ENCODE measurements at regions not wholly inside any gene's neighbourhood (a gene's known extent, or its start where the extent isn't known, plus 50 kb on each side); places are given as distances from the start of the nearest gene placed in this dataset.

DNA sequence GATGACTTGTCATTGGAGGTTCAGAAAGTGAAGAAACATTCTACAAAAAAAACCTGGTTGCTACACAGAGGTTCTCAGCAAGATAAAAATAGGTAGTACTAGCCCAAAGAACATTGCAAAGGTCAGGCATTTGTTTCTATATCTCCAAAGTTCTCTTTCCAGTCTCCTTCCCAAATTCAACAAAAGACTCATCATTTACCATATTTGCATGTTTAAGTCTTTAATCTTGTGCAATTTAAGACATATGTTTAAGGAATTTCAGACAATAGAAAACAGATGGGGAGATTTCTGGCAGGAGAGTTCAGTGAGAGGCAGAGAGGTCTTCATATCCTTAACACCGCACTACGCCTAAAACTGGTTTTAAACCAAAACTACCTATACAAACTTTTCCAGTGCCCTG, 173.8 kb upstream of the THBS1 start:
- Histone ChIP-seq H3K4me3 (ENCODE audit: extremely low read depth in 1 of 4, insufficient read depth in 2 of 4, low read depth in 3 of 4, low read length in 4 of 4) (no peak overlapping the region), H3K4me1 (replicated peaks in 1 of 4; ENCODE audit: control insufficient read depth in 3 of 4, insufficient read depth in 4 of 4, low read length in 3 of 4) (no peaks in the 10 kb centered on the region), H3K4me2 (ENCODE audit: insufficient read depth in 1 of 2, low read depth in 2 of 2, low read length in 2 of 2) (no peak overlapping the region), H3K14ac (ENCODE audit: insufficient read length) (no peak overlapping the region), H3K79me1 (ENCODE audit: low read depth, low read length) (no peaks in the 10 kb centered on the region), H2BK120ac (replicated peaks; ENCODE audit: low read depth, low read length) (no peak overlapping the region), H2BK5ac (ENCODE audit: low read depth, low read length) (no peak overlapping the region), H3K56ac (replicated peaks; ENCODE audit: insufficient read length, low read depth, low read length) (no peak overlapping the region), H2AFZ (ENCODE audit: low read length) (no peak overlapping the region), H4K5ac (ENCODE audit: insufficient read length, low read depth, low read length) (no peak overlapping the region), H3K18ac (ENCODE audit: extremely low read depth, low read length) (no peak overlapping the region), H3K79me2 (ENCODE audit: control insufficient read depth in 1 of 2, insufficient read depth in 2 of 2, low read length in 2 of 2) (no peaks in the 10 kb centered on the region), H3K27ac (ENCODE audit: low read depth, low read length) (no peak overlapping the region), H3K27me3 (replicated peaks in 1 of 4; ENCODE audit: control insufficient read depth in 3 of 4, extremely low read depth in 1 of 4, insufficient read depth in 3 of 4, low read length in 3 of 4) (no peaks in the 10 kb centered on the region), H4K20me1 (replicated peaks in 1 of 2; ENCODE audit: control insufficient read depth in 1 of 2, insufficient read depth in 2 of 2, low read length in 2 of 2) (no peaks in the 10 kb centered on the region), H2BK12ac (ENCODE audit: low read depth, low read length) (no peak overlapping the region), H4K8ac (ENCODE audit: extremely low read depth, insufficient read depth, low read length) (no peak overlapping the region), H3K4ac (replicated peaks; ENCODE audit: insufficient read length, low read depth, low read length) (no peak overlapping the region), H3K9ac (replicated peaks in 1 of 4; ENCODE audit: extremely low read depth in 1 of 4, low read depth in 3 of 4, low read length in 3 of 4) (no peak overlapping the region), H4K91ac (replicated peaks; ENCODE audit: insufficient read length, low read length) (no peak overlapping the region), H3K23me2 (ENCODE audit: low read depth, low read length) (peaks cover 4% of the 10 kb centered on the region; the same call in 1 of the 2 replicates), H2BK20ac (ENCODE audit: low read length) (no peak overlapping the region), H3K23ac (ENCODE audit: insufficient read length) (no peak overlapping the region), H3K36me3 (ENCODE audit: control insufficient read depth in 2 of 4, insufficient read depth in 4 of 4, low read length in 3 of 4) (no peaks in the 10 kb centered on the region), H2AK5ac (ENCODE audit: low read depth, low read length) (no peak overlapping the region), H3K9me3 (ENCODE audit: insufficient read depth in 2 of 2, low read depth in 1 of 2, low read length in 1 of 2) (no peaks in the 10 kb centered on the region), H2BK15ac (ENCODE audit: low read length) (no peak overlapping the region)
- no peak for DNase-seq (ENCODE audit: low read depth in 1 of 2, low spot score in 2 of 2)
- POLR2A ChIA-PET (ENCODE audit: partially characterized antibody): no interaction called here
- CTCF ChIA-PET (ENCODE audit: partially characterized antibody): interaction anchor here (0.6 kb wide), 1 partner anchor 23 kb away, joined by 3 read pairs; no protein-coding TSS in a partner anchor
- 71% methylated on average over 2 of the region's 2 CpGs; no CpG with 5 or more reads in 1 of the 2 experiments for WGBS, 2 experiments (ENCODE audit: extremely low coverage in 1 of 2, insufficient coverage in 1 of 2, insufficient read length in 1 of 2, insufficient replicate concordance in 2 of 2, low coverage in 1 of 2, low lambda C conversion rate in 2 of 2, missing lambda C conversion rate in 1 of 2)
- FAIRE-seq: no peak
- TF ChIP-seq SIN3A (conservative IDR thresholded peaks at IDR 0.05 in 1 of 2, IDR thresholded peaks at IDR 0.05 in 1 of 2; ENCODE audit: low read depth in 1 of 2, low read length in 2 of 2) (no peak), SP1 (IDR thresholded peaks at IDR 0.05; ENCODE audit: low read depth, low read length) (no peak), MAFK (IDR thresholded peaks at IDR 0.05; ENCODE audit: low read depth, low read length) (no peak), RXRA (IDR thresholded peaks at IDR 0.05; ENCODE audit: insufficient read depth, low read depth, low read length) (no peak), RAD21 (IDR thresholded peaks at IDR 0.05 in 1 of 2, conservative IDR thresholded peaks at IDR 0.05 in 1 of 2; ENCODE audit: low read depth in 2 of 2, low read length in 2 of 2) (no peak), NANOG (IDR thresholded peaks at IDR 0.05; ENCODE audit: insufficient read depth, low read depth, low read length, poor library complexity, severe bottlenecking) (no peak), HDAC6 (IDR thresholded peaks at IDR 0.05; ENCODE audit: low read depth, low read length) (no peak), TEAD4 (IDR thresholded peaks at IDR 0.05; ENCODE audit: low read depth, low read length) (no peak), YY1 (IDR thresholded peaks at IDR 0.05; ENCODE audit: low read depth, low read length) (no peak), KDM5A (IDR thresholded peaks at IDR 0.05; ENCODE audit: low read length) (no peak), RFX5 (IDR thresholded peaks at IDR 0.05; ENCODE audit: borderline replicate concordance, low read depth, low read length) (no peak)
- TF ChIP-seq, protein P1, sequence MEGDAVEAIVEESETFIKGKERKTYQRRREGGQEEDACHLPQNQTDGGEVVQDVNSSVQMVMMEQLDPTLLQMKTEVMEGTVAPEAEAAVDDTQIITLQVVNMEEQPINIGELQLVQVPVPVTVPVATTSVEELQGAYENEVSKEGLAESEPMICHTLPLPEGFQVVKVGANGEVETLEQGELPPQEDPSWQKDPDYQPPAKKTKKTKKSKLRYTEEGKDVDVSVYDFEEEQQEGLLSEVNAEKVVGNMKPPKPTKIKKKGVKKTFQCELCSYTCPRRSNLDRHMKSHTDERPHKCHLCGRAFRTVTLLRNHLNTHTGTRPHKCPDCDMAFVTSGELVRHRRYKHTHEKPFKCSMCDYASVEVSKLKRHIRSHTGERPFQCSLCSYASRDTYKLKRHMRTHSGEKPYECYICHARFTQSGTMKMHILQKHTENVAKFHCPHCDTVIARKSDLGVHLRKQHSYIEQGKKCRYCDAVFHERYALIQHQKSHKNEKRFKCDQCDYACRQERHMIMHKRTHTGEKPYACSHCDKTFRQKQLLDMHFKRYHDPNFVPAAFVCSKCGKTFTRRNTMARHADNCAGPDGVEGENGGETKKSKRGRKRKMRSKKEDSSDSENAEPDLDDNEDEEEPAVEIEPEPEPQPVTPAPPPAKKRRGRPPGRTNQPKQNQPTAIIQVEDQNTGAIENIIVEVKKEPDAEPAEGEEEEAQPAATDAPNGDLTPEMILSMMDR (IDR thresholded peaks at IDR 0.05; ENCODE audit: control extremely low read depth in 1 of 3, insufficient read depth in 1 of 3, low read depth in 1 of 3, low read length in 3 of 3): no peak
